Endometrial microvascular endothelial cells (primary cell): ENCODE measurements at regions not wholly inside any gene's neighbourhood (a gene's known extent, or its start where the extent isn't known, plus 50 kb on each side); places are given as distances from the start of the nearest gene placed in this dataset.

Experiments used
- in situ Hi-C: cut with HindIII; loops from 2 replicates; pipeline ENCODE4 v1.10.0; 2017; ENCODE audit warnings: low sequenced_read_pairs, low pct_unique_long_range_greater_than_20kb; ENCODE audit errors: inconsistent ontology term

GRCh38 chr6:141729146-141729545 lies 403.6 kb upstream of the GJE1 start:
- in situ Hi-C loops: no loop called here

GRCh38 chr6:141728330-141728729 lies 404.4 kb upstream of the GJE1 start:
- in situ Hi-C loops: no loop called here

GRCh38 chr6:141726248-141726647 lies 406.5 kb upstream of the GJE1 start:
- in situ Hi-C loops: no loop called here

GRCh38 chr6:141724731-141725130 lies 408.0 kb upstream of the GJE1 start:
- in situ Hi-C loops: no loop called here

- in situ Hi-C loops: no loop called here
Measured at GRCh38 chr6:141719476-141719875, 413.2 kb upstream of the GJE1 start.

GRCh38 chr6:141705431-141705830 lies 427.3 kb upstream of the GJE1 start:
- in situ Hi-C loops: no loop called here

GRCh38 chr6:141704151-141704550 lies 428.6 kb upstream of the GJE1 start:
- in situ Hi-C loops: no loop called here

GRCh38 chr6:141701732-141702131 lies 431.0 kb upstream of the GJE1 start:
- in situ Hi-C loops: no loop called here

- in situ Hi-C loops: no loop called here
Measured at GRCh38 chr6:141700819-141701218, 431.9 kb upstream of the GJE1 start.

GRCh38 chr6:141688916-141689315 lies 443.8 kb upstream of the GJE1 start:
- in situ Hi-C loops: no loop called here

GRCh38 chr6:141685416-141685815 lies 447.3 kb upstream of the GJE1 start:
- in situ Hi-C loops: no loop called here

GRCh38 chr6:141682391-141682790 lies 450.3 kb upstream of the GJE1 start:
- in situ Hi-C loops: no loop called here

GRCh38 chr6:141677598-141678211 lies 455.0 kb upstream of the GJE1 start:
- in situ Hi-C loops: no loop called here

- in situ Hi-C loops: no loop called here
Measured at GRCh38 chr6:141675957-141676356, 456.8 kb upstream of the GJE1 start.

- in situ Hi-C loops: no loop called here
Measured at GRCh38 chr6:141669141-141669540, 463.6 kb upstream of the GJE1 start.

- in situ Hi-C loops: no loop called here
Measured at GRCh38 chr6:141667580-141668309, 465.0 kb upstream of the GJE1 start.

GRCh38 chr6:141666187-141666586 lies 466.5 kb upstream of the GJE1 start:
- in situ Hi-C loops: no loop called here

GRCh38 chr6:141664744-141665143 lies 468.0 kb upstream of the GJE1 start:
- in situ Hi-C loops: no loop called here

GRCh38 chr6:141659582-141659981 lies 473.1 kb upstream of the GJE1 start:
- in situ Hi-C loops: no loop called here

GRCh38 chr6:141658696-141659095 lies 474.0 kb upstream of the GJE1 start:
- in situ Hi-C loops: no loop called here

- in situ Hi-C loops: no loop called here
Measured at GRCh38 chr6:141657812-141658211, 474.9 kb upstream of the GJE1 start.
